Lower lobe of right lung (tissue), 2 donors: ENCODE measurements at regions not wholly inside any gene's neighbourhood (a gene's known extent, or its start where the extent isn't known, plus 50 kb on each side); places are given as distances from the start of the nearest gene placed in this dataset.

Source experiments
- ATAC-seq, 2 donors: fragments of 200-7000 bp; cut with Tn5 transposase; one replicate each; pipeline ENCODE4 v1.9.1; 2020 to 2022; ENCODE audit warnings: mild to moderate bottlenecking in 2 of 2, moderate library complexity in 2 of 2
- DNase-seq: peaks from one replicate; pipeline ENCODE4 v3.0.0-alpha.2; 2020
- H3K27ac ChIP-seq: fragments of 200-600 bp; one replicate; pipeline ENCODE4 v1.8.0; 2022
- H3K27me3 ChIP-seq: fragments of 200-600 bp; one replicate; pipeline ENCODE4 v1.8.0; 2022; ENCODE audit warnings: low read depth
- H3K36me3 ChIP-seq: fragments of 200-600 bp; one replicate; pipeline ENCODE4 v1.8.0; 2022; ENCODE audit warnings: mild to moderate bottlenecking
- H3K4me1 ChIP-seq: fragments of 200-600 bp; one replicate; pipeline ENCODE4 v1.8.0; 2022
- H3K4me3 ChIP-seq: fragments of 200-600 bp; one replicate; pipeline ENCODE4 v1.8.0; 2022; ENCODE audit warnings: mild to moderate bottlenecking
- H3K9me3 ChIP-seq: fragments of 200-600 bp; one replicate; pipeline ENCODE4 v1.8.0; 2022
- intact Hi-C: fragments of 100-400 bp; cut with DNase I; formaldehyde crosslinking; loops from one replicate; pipeline ENCODE4 v1.11.0; 2022
- TF ChIP-seq, protein P1 (sequence below): fragments of 200-600 bp; IDR thresholded peaks from one replicate; pipeline ENCODE4 v1.8.0; 2022; ENCODE audit warnings: antibody characterized with exemption, mild to moderate bottlenecking
- donor health status: DM: no; HTN: yes; CAD: no; lungs with severe emphysema.

DNA sequence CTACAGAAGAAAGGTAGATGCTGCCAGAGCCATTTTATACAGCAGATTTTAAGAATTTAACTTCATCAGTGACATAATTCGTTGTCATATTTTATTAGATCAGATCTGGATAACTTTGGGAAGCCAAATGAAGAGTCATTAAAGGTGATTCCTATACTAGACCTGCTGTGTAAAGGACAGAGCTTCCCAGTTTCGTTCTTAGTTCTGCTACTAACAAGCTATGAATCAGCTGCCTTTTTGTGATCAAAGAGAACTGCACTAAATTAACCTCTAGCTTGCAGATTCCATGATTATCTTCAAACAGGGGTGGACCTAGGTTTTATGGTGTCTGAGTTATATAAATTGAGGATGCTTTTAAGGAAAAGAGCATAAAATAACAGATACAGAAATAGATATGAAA lies 926.5 kb upstream of the ACVR2A start:
- Histone ChIP-seq H3K4me1 (no peaks in the 10 kb centered on the region), H3K27me3 (no peaks in the 10 kb centered on the region), H3K27ac (no peak overlapping the region), H3K9me3 (no peaks in the 10 kb centered on the region), H3K4me3 (no peak overlapping the region), H3K36me3 (no peaks in the 10 kb centered on the region)
- DNase-seq (no peak), ATAC-seq (no peak)
- intact Hi-C loops = no loop called here
- TF ChIP-seq, protein P1, sequence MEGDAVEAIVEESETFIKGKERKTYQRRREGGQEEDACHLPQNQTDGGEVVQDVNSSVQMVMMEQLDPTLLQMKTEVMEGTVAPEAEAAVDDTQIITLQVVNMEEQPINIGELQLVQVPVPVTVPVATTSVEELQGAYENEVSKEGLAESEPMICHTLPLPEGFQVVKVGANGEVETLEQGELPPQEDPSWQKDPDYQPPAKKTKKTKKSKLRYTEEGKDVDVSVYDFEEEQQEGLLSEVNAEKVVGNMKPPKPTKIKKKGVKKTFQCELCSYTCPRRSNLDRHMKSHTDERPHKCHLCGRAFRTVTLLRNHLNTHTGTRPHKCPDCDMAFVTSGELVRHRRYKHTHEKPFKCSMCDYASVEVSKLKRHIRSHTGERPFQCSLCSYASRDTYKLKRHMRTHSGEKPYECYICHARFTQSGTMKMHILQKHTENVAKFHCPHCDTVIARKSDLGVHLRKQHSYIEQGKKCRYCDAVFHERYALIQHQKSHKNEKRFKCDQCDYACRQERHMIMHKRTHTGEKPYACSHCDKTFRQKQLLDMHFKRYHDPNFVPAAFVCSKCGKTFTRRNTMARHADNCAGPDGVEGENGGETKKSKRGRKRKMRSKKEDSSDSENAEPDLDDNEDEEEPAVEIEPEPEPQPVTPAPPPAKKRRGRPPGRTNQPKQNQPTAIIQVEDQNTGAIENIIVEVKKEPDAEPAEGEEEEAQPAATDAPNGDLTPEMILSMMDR = no peak

DNA sequence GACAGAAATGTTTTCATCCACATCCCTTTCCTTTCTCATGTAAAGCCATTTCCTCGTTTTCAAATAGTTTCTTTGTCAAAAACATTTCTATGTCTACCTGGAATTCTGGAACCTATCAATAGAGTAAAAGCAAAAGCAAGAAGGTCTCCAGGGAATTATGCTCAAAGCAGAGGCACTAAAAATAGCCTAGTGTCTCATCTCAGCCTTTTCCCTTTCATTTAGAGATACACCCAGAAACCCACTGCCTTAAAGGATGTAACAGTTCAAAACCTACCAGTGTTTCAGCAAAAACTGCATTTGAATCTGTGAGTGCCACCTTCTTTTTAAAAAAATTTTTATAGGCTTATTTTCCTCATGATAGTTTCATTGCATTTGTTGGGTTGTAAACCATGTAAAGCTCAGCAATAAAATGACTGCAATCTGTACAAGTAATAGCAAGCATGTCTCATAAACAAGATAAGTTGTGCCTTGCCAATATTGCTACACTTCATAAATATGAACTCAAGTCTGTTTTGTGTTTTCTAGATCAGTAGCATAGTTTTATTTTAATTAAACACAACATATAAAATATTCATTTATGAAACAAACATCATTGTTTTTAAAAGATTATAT lies 927.3 kb upstream of the ACVR2A start:
- no peak overlapping the region for H3K27ac ChIP-seq

DNA sequence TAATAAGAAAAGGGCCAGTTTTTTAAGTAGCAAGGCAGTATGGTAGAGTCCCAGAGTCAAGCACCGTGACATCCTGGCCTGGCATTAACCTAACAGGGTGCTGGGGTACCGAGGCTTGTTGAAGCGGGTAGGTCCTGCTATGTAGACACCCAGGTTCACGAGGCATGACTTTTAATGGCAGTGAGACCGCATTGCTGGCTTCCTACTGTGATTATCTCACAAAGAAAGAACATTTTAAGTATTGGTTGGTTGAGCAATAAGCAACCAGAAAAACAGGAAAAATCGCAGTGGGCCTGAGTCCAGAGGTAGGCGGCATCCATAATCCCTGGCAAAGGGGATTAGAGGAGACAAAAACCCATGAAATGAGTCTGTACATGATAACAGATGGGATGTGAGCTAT lies 927.9 kb upstream of the ACVR2A start:
- no peaks in the 10 kb centered on the region for H3K9me3 ChIP-seq
- no peaks in the 10 kb centered on the region for H3K4me1 ChIP-seq
- TF ChIP-seq, protein P1 = no peak
- H3K4me3 ChIP-seq = no peak overlapping the region
- ATAC-seq (no peak), DNase-seq (no peak)
- H3K27ac ChIP-seq = no peak overlapping the region
- H3K36me3 ChIP-seq = no peaks in the 10 kb centered on the region
- intact Hi-C loops = no loop called here
- no peaks in the 10 kb centered on the region for H3K27me3 ChIP-seq

More for the DNA sequence above, 927.3 kb upstream of the ACVR2A start:
- Histone ChIP-seq H3K4me1 (no peaks in the 10 kb centered on the region), H3K4me3 (no peak overlapping the region), H3K9me3 (no peaks in the 10 kb centered on the region), H3K27me3 (no peaks in the 10 kb centered on the region), H3K36me3 (no peaks in the 10 kb centered on the region)
- intact Hi-C loops = no loop called here
- TF ChIP-seq, protein P1 = no peak
- ATAC-seq = no peak
- DNase-seq = no peak

DNA sequence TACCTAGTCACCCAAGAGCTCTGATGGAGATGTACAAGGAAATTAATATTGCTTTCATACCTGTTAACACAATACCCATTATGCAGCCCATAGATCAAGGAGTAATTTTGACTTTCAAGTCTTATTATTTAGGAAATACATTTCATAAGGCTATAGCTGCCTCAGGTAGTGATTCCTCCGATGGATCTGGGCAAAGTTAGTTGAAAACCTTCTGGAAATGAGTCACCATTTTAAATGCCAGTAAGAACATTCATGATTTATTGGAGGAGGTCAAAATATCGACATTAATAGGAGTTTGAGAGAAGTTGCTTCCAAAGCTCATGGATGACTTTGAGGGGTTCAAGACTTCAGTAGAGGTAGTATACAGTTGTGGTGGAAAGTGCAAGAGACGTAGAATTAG lies 931.4 kb upstream of the ACVR2A start:
- H3K9me3 ChIP-seq = no peaks in the 10 kb centered on the region
- no peaks in the 10 kb centered on the region for H3K27me3 ChIP-seq
- H3K27ac ChIP-seq = no peak overlapping the region
- no peak overlapping the region for H3K4me3 ChIP-seq
- H3K4me1 ChIP-seq = no peaks in the 10 kb centered on the region
- ATAC-seq = no peak
- no peaks in the 10 kb centered on the region for H3K36me3 ChIP-seq
- no peak for DNase-seq
- intact Hi-C loops = no loop called here
- TF ChIP-seq, protein P1 = no peak

DNA sequence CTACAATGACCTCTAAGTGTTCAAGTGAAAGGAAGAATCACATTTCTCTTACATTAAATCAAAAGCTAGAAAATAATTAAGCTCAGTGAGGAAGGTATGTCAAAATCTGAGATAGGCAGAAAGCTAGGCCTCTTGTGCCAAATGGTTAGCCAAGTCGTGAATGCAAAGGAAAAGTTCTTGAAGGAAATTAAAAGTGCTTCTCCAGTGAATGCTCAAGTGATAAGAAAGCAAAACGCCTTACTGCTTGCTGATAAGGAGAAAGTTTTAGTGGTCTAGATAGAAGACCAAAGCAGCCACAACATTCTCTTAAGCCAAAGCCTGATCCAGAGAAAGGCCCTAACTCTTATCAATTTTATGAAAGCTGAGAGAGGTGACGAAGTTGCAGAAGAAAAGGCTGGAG lies 932.3 kb upstream of the ACVR2A start:
- no peaks in the 10 kb centered on the region for H3K9me3 ChIP-seq
- H3K27me3 ChIP-seq = no peaks in the 10 kb centered on the region
- H3K4me1 ChIP-seq = no peaks in the 10 kb centered on the region
- no peak overlapping the region for H3K4me3 ChIP-seq
- intact Hi-C loops = no loop called here
- no peak for DNase-seq
- no peak overlapping the region for H3K27ac ChIP-seq
- no peak for ATAC-seq
- no peaks in the 10 kb centered on the region for H3K36me3 ChIP-seq
- TF ChIP-seq, protein P1 = no peak
